ENCODE measurements at regions not wholly inside any gene's neighbourhood (a gene's known extent, or its start where the extent isn't known, plus 50 kb on each side); places are given as distances from the start of the nearest gene placed in this dataset.
A peak's percentile ranks its signal among the peaks of the same experiment; 100 is the strongest.

DNA sequence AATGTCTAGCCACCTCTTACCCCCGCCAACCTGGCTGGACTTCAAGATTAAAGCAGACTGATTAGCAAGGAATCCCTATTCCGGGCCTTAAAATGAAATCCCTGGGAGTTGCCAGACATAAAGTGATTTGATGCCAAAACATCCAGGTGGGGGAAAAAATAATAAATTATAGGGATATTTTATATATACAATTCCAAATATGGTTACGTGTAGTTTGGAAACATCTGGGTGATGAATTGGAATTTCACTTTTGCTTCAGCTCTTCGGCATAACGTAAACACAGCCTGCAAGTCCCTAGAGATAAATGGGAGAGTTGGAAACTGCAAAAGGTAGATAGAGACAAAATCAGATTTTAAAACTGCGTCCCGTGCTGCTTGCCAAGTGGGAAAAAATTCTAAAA, 545.5 kb upstream of the MDFIC2 start:
- peaks cover 18% of the 10 kb centered on the region for H3K27me3 Mint-ChIP-seq

DNA sequence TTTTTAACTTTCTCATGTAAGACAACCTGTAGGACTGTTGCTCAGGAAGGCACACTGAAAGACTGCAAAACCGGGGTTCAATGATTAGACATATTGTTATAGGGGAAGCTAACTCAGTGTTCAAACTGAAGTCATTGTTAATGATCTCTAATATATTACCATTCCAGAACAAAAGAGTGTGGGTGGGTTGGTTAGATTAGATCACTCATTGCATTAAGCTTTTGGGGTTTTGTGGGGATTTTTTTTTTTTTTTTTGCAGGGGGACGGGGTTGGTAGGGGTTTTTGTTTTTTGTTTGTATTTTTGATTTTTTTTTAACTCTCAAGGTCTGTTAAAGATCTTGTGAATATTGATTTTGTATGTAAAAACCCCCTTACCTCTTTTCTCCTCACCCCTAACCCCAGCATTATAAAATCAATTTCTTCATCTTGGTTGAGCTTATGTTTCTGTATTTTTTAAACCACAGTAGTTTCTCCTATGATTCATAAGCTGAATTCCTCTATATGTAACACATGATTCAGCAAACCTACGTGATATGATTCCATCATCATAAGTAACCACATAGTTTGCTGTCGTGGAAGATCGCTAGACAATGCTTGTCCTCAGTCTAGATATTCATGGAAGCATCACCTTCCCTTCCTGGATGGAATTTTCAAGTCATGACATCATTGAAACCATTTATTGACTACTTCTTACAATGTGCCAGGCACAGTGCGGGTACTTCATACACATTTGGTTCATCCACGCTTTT, 544.1 kb upstream of the MDFIC2 start:
- peak; percentile 81 for ATAC-seq
- no peaks in the 10 kb centered on the region for H3K36me3 Mint-ChIP-seq (ENCODE audit: low read depth)
- H3K4me3 Mint-ChIP-seq: peak overlapping the region; percentile 28
- H3K27ac Mint-ChIP-seq: peak overlapping the region; percentile 67
- no peaks in the 10 kb centered on the region for H3K9me3 Mint-ChIP-seq
- peaks cover 32% of the 10 kb centered on the region for H3K4me1 Mint-ChIP-seq
- H3K27me3 Mint-ChIP-seq: peaks cover 26% of the 10 kb centered on the region
- DNase-seq: no peak

More for the DNA sequence above, 545.5 kb upstream of the MDFIC2 start:
- Mint-ChIP-seq H3K4me1 (peaks cover 42% of the 10 kb centered on the region), H3K4me3 (no peak overlapping the region), H3K9me3 (no peaks in the 10 kb centered on the region), H3K27ac (no peak overlapping the region), H3K36me3 (ENCODE audit: low read depth) (no peaks in the 10 kb centered on the region)
- ATAC-seq (no peak), DNase-seq (no peak)

DNA sequence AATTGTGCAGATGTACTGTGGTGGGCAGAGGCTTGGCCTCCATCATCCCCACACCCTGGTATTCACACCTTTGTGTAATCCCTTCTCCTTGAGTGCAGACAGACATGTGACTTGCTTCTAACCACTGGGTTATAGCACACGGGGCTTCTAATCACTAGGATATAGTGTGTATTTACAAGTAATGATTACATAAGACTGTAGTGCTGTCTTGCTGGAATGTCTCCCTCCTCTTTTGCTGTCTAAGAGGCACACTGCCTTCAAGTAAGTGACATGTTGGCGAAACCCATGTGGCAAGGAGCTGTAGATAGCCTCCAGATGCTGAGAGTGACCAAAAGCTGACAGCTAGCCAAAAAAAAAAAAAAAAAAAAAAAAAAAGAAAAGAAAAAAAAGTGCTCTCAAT, 542.7 kb upstream of the MDFIC2 start:
- H3K36me3 Mint-ChIP-seq (ENCODE audit: low read depth): no peaks in the 10 kb centered on the region
- ATAC-seq: no peak
- peaks cover 29% of the 10 kb centered on the region for H3K4me1 Mint-ChIP-seq
- no peak overlapping the region for H3K4me3 Mint-ChIP-seq
- no peak overlapping the region for H3K27ac Mint-ChIP-seq
- DNase-seq: no peak
- H3K27me3 Mint-ChIP-seq: peaks cover 19% of the 10 kb centered on the region
- H3K9me3 Mint-ChIP-seq: no peaks in the 10 kb centered on the region

DNA sequence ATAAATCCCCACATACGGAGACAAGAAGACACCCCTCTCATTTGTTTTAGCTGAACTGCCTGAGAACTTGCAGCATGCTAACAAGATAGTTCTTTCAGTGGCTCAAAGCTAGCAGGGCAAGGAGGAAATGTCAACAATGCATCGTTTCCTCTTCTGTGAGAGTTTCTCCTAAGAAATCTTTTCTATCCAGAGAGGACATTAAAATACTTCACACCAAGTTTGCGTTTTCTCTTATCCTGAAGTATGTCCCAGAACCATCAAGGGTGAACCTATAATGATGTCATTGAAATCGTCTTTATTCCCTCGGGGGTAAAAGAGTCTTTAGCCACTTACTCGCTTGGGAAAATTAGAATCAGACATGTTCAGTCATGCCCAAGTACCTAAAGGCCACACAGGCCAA, 541.7 kb upstream of the MDFIC2 start:
- Mint-ChIP-seq H3K27ac (no peak overlapping the region), H3K4me3 (no peak overlapping the region), H3K27me3 (peaks cover 21% of the 10 kb centered on the region), H3K9me3 (no peaks in the 10 kb centered on the region), H3K4me1 (peaks cover 29% of the 10 kb centered on the region), H3K36me3 (ENCODE audit: low read depth) (no peaks in the 10 kb centered on the region)
- ATAC-seq (no peak), DNase-seq (no peak)

DNA sequence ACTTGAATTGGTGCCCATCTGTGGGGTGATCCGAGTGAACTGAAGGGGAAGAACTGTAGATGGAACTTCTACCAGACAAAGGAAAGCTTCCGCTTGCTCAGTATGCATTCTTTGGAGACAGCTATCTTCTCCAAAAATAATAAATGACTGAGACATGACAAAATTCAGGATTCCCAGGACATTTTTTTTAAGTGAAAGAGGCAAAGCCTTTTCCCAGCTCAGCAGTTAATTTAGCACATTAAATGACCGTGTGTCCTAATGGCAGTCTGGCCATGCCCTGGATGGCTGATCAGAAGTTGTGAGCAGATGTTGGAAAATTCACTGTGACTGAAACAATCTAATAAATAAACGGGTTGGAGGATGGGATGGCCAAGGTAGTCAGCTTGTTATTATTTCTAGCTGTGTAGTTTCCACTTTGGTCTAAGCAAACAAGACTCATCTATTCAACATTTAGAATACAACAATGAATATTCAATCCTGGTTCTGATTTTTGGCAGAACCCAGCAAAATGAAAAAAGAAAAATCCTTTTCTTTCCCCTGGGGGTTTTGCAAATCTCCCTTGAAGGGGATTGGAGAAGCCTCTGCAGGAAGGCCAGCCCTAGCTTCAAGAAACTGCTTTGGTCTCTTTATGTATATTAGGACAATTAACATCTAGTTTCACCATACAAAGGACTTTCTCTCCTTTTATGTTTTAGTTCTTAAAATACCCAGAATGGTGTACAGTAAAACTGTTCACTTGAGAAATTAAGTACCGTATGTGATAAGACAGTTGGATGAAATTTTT, 540.9 kb upstream of the MDFIC2 start:
- no peaks in the 10 kb centered on the region for H3K9me3 Mint-ChIP-seq
- no peak for DNase-seq

DNA sequence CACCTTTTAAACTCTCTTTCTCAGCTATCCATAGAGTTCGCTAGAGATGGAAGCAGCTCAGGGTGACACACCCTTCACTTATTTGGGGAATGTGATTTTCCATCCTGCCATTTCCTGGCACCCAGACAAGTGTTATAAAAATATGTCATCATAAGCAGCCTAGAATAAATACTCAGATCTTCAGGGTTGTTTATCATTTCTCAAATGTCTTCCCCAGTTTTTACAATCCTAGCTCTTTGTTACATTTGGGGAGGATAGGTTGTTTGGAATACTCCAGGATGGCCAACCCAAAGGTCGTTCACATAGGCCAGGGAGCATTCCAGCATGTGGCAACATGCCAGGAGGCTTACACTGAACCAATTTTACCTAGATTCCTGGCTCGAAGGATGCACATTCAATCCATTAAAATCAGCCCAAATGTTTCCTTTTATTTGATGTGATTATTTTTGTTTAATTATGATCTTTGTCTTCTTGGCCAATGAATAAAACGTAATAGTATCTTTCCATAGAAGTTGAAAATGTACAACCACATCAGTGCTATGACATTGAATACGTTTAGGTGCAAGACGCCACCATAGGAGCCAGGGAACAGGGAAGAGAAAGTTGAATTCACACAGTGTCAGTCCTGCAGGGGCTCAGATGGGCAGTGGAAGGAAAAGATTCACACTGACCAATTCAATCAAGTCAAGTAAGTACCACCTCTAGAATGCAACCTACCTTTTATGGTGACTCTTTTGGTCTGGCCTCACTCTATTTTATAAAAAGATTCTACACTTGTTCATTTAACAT, 537.7 kb upstream of the MDFIC2 start:
- H3K9me3 Mint-ChIP-seq: no peaks in the 10 kb centered on the region
- H3K4me1 Mint-ChIP-seq: peaks cover 8% of the 10 kb centered on the region
- H3K27me3 Mint-ChIP-seq: peaks cover 43% of the 10 kb centered on the region
- ATAC-seq (no peak), DNase-seq (no peak)
- no peaks in the 10 kb centered on the region for H3K36me3 Mint-ChIP-seq (ENCODE audit: low read depth)
- H3K4me3 Mint-ChIP-seq: no peak overlapping the region
- H3K27ac Mint-ChIP-seq: no peak overlapping the region

More for the DNA sequence above, 540.9 kb upstream of the MDFIC2 start:
- Mint-ChIP-seq H3K4me1 (peaks cover 29% of the 10 kb centered on the region), H3K36me3 (ENCODE audit: low read depth) (no peaks in the 10 kb centered on the region), H3K27ac (no peak overlapping the region), H3K27me3 (peaks cover 27% of the 10 kb centered on the region), H3K4me3 (no peak overlapping the region)
- ATAC-seq: no peak

DNA sequence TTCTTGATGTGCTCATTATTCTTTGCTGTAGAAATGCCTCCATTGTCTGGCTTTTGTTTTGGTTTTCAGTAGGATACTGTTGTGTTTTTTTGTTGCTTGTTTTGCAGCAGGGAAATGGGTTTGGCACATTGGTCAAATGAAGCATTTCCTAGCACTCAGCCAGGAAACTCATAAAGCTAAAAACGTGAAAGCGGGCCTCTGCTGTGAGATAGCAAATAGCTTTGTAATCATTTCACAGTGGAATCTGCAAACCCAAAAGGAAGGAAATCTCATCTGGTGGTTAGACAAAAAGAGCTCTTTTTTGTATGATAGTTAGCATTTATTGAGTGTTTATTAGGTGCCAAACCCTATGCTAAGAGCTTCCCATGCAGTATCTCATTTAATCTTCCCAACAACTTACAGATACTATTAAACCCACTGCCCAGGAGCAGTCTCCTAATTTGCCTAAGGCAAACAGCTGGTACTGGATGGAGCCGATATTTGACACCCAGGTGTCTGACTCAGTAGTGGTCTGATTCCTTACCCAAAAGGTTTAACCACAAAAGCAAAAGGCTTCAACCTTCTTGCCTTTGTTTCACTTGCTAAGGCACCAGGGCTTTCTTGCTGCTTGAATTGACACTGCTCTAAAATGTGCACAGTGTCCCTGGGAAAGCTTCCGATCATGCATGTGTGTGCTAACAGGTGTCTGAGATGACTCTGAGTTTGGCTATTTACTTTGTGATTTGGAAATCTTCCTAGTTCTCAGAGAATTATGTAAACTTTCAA, 527.9 kb upstream of the MDFIC2 start:
- ATAC-seq (peak; percentile 65), DNase-seq (no peak)
- Mint-ChIP-seq H3K27me3 (peaks cover 10% of the 10 kb centered on the region), H3K9me3 (no peaks in the 10 kb centered on the region), H3K36me3 (ENCODE audit: low read depth) (no peaks in the 10 kb centered on the region), H3K4me3 (no peak overlapping the region), H3K27ac (no peak overlapping the region), H3K4me1 (peaks cover 8% of the 10 kb centered on the region)

DNA sequence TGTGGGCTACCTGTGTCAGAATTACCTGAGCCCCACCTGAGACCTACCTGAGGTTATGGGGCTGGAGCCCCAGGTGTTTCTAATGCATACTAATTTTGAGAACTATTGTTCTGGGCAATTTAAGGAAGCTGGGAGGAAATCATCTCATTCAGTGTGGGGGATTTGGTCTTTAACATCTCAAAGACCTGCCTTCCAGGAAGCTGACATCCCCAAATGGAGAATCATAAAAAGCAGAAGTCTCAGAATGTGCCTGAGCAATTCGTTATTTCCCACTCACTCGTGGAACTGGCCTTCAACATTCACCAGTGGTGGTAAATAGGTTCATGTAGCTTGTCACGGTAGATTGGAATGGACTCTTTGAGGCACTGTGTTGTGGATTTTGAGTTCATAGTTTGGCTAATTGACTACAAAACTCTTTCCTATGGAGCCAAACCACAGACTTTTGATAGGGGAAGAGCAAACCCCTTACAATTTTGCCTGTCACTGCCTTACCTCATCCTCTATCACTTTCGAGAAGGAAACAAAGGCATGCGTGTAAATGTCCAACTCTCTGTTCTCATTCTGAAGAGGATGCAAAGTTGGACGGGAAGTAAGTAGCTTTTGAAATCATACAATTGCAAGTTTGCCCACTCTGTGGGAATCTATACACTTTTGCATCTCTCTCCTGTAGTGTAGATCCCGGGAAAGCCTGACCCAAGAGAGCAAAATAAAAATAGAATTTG, 521.0 kb upstream of the MDFIC2 start:
- ATAC-seq: no peak
- H3K27ac Mint-ChIP-seq: no peak overlapping the region
- H3K27me3 Mint-ChIP-seq: peaks cover 22% of the 10 kb centered on the region
- no peaks in the 10 kb centered on the region for H3K4me1 Mint-ChIP-seq
- H3K9me3 Mint-ChIP-seq: no peaks in the 10 kb centered on the region
- H3K36me3 Mint-ChIP-seq (ENCODE audit: low read depth): no peaks in the 10 kb centered on the region
- no peak for DNase-seq
- no peak overlapping the region for H3K4me3 Mint-ChIP-seq

DNA sequence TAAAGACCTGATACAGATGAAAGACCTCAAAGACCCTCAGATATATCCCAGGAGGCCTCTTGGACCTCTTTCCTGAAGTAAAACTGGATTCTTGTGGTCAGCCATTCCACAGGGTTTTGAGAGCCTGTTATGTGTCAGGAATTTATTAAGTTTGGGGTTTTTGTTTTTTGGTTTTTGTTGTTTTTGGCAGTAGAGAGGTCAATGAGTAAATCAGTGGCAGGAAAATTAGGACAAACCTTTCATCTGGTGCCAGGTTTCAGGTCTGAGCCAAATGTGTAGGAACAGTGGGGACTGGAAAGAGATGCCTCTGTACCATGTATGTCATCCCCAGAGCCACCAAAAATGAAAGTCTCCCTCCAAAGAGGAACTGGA, 520.4 kb upstream of the MDFIC2 start:
- no peak overlapping the region for H3K4me3 Mint-ChIP-seq
- no peaks in the 10 kb centered on the region for H3K9me3 Mint-ChIP-seq
- DNase-seq: no peak
- peaks cover 19% of the 10 kb centered on the region for H3K27me3 Mint-ChIP-seq
- no peak for ATAC-seq
- H3K4me1 Mint-ChIP-seq: no peaks in the 10 kb centered on the region
- no peak overlapping the region for H3K27ac Mint-ChIP-seq
- H3K36me3 Mint-ChIP-seq (ENCODE audit: low read depth): no peaks in the 10 kb centered on the region

DNA sequence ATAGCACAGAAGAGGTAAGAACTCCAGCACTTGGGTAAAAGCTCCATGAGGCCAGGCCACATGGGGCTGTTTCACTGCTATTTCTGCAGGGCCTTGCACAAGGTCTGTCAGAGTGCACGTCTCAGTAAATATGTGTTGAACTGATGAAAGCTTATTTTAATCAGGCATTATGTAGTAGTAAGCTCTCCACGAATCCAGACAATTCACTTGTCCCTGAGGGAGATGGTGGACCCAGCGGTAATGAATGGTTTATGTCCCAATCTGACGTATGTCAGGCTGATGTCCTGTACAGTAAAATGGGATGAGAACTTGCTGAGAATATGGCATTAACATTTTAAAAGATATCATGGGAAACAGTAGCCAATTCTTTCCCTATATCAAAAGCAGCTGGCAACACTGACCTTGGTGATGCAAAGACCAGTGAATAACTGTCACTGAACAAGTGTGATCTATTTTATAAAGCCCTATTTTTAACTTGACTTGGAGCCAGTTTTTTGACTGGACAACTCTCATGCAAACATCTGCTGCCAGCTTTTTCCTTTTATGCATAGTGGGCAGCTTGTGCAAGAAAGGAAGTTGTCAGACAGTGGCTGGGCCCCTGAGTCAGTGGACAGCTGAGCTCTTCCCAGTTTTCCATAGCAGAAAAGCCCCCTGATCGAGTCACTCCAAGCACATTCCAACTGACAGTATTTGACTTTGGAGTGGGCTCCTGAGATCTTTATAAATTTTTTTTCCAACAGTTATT, 519.8 kb upstream of the MDFIC2 start:
- Mint-ChIP-seq H3K9me3 (no peaks in the 10 kb centered on the region), H3K27ac (no peak overlapping the region), H3K4me1 (no peaks in the 10 kb centered on the region), H3K36me3 (ENCODE audit: low read depth) (no peaks in the 10 kb centered on the region), H3K4me3 (no peak overlapping the region), H3K27me3 (peaks cover 19% of the 10 kb centered on the region)
- no peak for DNase-seq
- ATAC-seq: no peak

DNA sequence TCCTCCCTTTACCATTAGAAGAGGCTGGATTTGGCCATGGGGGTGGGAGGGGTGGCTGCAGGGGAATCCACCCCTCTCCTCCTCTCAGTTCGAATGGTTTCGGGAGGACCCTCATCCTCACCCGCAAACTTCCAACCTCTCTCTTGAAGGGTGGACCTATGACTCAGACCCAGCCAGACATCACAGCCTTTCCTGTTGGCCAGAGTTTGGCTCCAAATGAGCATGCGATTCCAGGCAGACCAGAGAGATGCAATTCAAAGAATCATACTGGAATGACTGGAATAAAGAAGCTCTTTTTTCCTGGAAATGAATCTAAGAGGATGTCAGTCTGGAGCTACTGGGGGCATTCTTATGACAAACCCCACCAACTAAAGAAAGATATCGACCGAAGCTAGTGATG, 516.7 kb upstream of the MDFIC2 start:
- Mint-ChIP-seq H3K27me3 (peaks cover 16% of the 10 kb centered on the region), H3K27ac (no peak overlapping the region), H3K9me3 (no peaks in the 10 kb centered on the region), H3K4me1 (no peaks in the 10 kb centered on the region), H3K36me3 (ENCODE audit: low read depth) (no peaks in the 10 kb centered on the region), H3K4me3 (no peak overlapping the region)
- ATAC-seq (no peak), DNase-seq (no peak)

DNA sequence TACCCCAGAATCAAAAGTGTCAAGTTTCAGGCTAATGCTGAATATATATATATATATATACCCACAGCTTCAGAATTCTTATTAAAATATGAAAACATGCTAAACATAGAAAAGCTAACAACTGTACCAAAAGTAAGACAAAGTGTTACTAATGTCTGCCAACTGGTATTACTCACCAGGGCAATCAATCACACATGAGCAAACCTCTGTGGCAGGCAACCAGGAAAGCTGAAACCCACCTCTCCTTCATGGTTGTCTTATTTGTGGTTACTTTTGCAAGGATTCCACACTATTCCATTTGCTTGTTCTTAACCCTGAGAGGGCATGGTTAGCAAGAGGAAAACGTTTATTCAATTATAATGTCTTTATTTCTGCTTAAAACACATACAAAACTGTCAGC, 512.3 kb upstream of the MDFIC2 start:
- Mint-ChIP-seq H3K36me3 (ENCODE audit: low read depth) (no peaks in the 10 kb centered on the region), H3K4me1 (no peaks in the 10 kb centered on the region), H3K9me3 (no peaks in the 10 kb centered on the region), H3K4me3 (no peak overlapping the region), H3K27me3 (peaks cover 8% of the 10 kb centered on the region), H3K27ac (no peak overlapping the region)
- DNase-seq (no peak), ATAC-seq (no peak)

DNA sequence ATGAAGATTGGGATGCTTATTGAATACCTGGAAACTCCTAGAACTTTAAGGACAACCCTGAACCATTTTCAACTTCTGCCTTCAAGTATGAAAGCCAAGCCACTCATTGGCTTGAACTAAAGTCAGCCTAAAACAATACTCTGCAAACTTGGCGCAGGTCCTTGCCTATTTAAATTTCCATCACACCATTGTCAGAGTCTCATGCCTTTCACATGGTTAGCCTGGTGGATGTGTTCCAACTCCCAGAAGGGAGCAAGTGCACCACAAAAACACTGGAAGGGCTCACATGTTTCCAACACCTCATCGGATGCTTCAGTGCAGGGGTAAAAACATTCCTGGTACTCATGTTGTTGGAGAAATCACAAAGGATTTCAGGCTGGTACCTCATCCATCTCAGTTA, 511.6 kb upstream of the MDFIC2 start:
- no peak for DNase-seq
- no peaks in the 10 kb centered on the region for H3K4me1 Mint-ChIP-seq
- no peak overlapping the region for H3K27ac Mint-ChIP-seq
- no peaks in the 10 kb centered on the region for H3K36me3 Mint-ChIP-seq (ENCODE audit: low read depth)
- no peak for ATAC-seq
- H3K4me3 Mint-ChIP-seq: no peak overlapping the region
- peaks cover 6% of the 10 kb centered on the region for H3K27me3 Mint-ChIP-seq
- H3K9me3 Mint-ChIP-seq: no peaks in the 10 kb centered on the region

Data from activated naive CD8-positive, alpha-beta T cell treated with anti-CD3 and anti-CD28 coated beads, Interleukin-2, amount 50 U/mL, for 24 hours (primary cell).